Bronchial epithelial cell (primary cell): ENCODE measurements at regions not wholly inside any gene's neighbourhood (a gene's known extent, or its start where the extent isn't known, plus 50 kb on each side); places are given as distances from the start of the nearest gene placed in this dataset.
"Not testable (repeated sequence)": the region's sequence is repeated elsewhere in the genome, so short reads cannot be mapped to it uniquely, and the experiment has no call there.

Source experiments
- DNase-seq: peaks from one replicate; pipeline ENCODE4 v3.0.0-alpha.2; 2010; ENCODE audit warnings: low read depth
- FAIRE-seq: peaks from 2 replicates; lab custom pipeline; 2011; peaks lifted over from hg19 to GRCh38; lab: Jason Lieb, UNC
- H3K27me3 ChIP-seq: 2 replicates; pipeline ENCODE4 v1.5.1; 2011; ENCODE audit warnings: low read length; ENCODE audit not compliant: control insufficient read depth, insufficient read depth
- H3K36me3 ChIP-seq: 2 replicates; pipeline ENCODE4 v1.5.1; 2011; ENCODE audit warnings: low read length; ENCODE audit not compliant: control insufficient read depth, insufficient read depth
- H3K4me3 ChIP-seq: 2 replicates; pipeline ENCODE4 v1.5.1; 2011; ENCODE audit warnings: mild to moderate bottlenecking, low read depth, low read length, control low read depth
- CTCF ChIP-seq: IDR thresholded peaks from 2 replicates; pipeline ENCODE4 v1.5.1; 2011; ENCODE audit warnings: mild to moderate bottlenecking, moderate library complexity, low read length, control low read depth, inconsistent platforms; ENCODE audit not compliant: insufficient read depth, severe bottlenecking

- TF ChIP-seq CTCF = no peak
- DNase-seq (no peak), FAIRE-seq (no peak)
- H3K4me3 ChIP-seq = no peak overlapping the region
- no peaks in the 10 kb centered on the region for H3K27me3 ChIP-seq
- no peaks in the 10 kb centered on the region for H3K36me3 ChIP-seq
These were observed 90.6 kb downstream of the SOX14 start for GRCh38 chr3:137854533-137855261.

GRCh38 chr3:137866001-137866400, 101.9 kb downstream of the SOX14 start:
- H3K4me3 ChIP-seq = no peak overlapping the region
- no peak for FAIRE-seq
- no peak for TF ChIP-seq CTCF
- H3K36me3 ChIP-seq = no peaks in the 10 kb centered on the region
- DNase-seq = no peak
- no peaks in the 10 kb centered on the region for H3K27me3 ChIP-seq

GRCh38 chr3:137866933-137867332, 102.8 kb downstream of the SOX14 start:
- FAIRE-seq = no peak
- TF ChIP-seq CTCF = no peak
- Histone ChIP-seq H3K4me3 (no peak overlapping the region), H3K27me3 (no peaks in the 10 kb centered on the region), H3K36me3 (no peaks in the 10 kb centered on the region)
- DNase-seq = peak; percentile 7

GRCh38 chr3:137867611-137868010, 103.5 kb downstream of the SOX14 start:
- FAIRE-seq (no peak), DNase-seq (no peak)
- no peak for TF ChIP-seq CTCF
- H3K4me3 ChIP-seq = no peak overlapping the region
- no peaks in the 10 kb centered on the region for H3K36me3 ChIP-seq
- H3K27me3 ChIP-seq = no peaks in the 10 kb centered on the region

DNA sequence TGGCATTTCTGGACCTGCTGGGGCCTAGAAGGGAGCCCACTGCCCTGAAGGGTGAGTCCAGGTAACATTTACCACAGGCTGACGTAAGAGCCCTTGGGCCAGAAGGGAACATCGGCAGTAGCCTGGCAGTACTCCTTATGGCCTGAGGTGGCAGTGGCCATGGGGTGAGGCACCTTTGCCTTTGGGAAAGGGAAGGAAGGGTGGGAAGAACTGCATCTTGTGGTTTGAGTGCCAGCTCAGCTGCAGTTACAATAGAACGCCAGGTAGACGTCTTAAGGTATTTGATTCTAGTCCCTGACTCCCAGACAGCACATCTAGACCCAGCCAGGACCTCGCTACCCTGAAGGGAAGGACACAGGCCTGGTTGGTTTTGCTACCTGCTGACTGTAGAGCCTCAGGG, 104.9 kb downstream of the SOX14 start:
- H3K4me3 ChIP-seq = no peak overlapping the region
- no peak for TF ChIP-seq CTCF
- FAIRE-seq (no peak), DNase-seq (no peak)
- H3K36me3 ChIP-seq = no peaks in the 10 kb centered on the region
- no peaks in the 10 kb centered on the region for H3K27me3 ChIP-seq

GRCh38 chr3:137872589-137872988, 108.5 kb downstream of the SOX14 start:
- H3K36me3 ChIP-seq, H3K4me3 ChIP-seq, H3K27me3 ChIP-seq, DNase-seq, FAIRE-seq: not testable (repeated sequence)

DNA sequence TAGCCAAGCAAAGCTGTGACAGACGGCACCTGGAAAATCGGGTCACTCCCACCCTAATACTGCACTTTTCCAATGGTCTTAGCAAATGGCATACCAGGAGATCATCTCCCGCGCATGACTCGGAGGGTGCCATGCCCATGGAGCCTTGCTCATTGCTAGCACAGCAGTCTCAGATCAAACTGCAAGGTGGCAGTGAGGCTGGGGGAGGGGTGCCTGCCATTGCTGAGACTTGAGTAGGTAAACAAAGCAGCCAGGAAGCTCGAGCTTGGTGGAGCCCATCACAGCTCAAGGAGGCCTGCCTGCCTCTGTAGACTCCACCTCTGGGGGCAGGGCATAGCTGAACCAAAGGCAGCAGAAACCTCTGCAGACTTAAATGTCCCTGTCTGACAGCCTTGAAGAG, 113.1 kb upstream of the CLDN18 start:
- H3K4me3 ChIP-seq, FAIRE-seq, DNase-seq, H3K27me3 ChIP-seq, H3K36me3 ChIP-seq: not testable (repeated sequence)
